ENCODE measurements at regions not wholly inside any gene's neighbourhood (a gene's known extent, or its start where the extent isn't known, plus 50 kb on each side); places are given as distances from the start of the nearest gene placed in this dataset.
"Not testable (repeated sequence)": the region's sequence is repeated elsewhere in the genome, so short reads cannot be mapped to it uniquely, and the experiment has no call there.

DNA sequence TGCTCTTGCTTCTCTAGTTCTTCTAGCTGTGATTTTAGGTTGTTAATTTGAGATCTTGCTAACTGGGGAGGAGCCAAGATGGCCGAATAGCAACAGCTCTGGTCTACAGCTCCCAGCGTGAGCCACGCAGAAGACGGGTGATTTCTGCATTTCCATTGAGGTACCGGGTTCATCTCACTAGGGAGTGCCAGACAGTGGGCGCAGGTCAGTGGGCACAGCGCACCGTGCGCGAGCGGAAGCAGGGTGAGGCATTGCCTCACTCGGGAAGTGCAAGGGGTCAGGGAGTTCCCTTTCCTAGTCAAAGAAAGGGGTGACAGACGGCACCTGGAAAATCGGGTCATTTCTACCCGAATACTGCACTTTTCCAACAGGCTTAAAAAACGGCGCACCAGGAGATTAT lies 256.6 kb upstream of the PELI2 start:
- H3K36me3 ChIP-seq (ENCODE audit: insufficient read depth, low read length); H3K9ac ChIP-seq (ENCODE audit: low read depth, low read length); H3K4me1 ChIP-seq (ENCODE audit: insufficient read depth, low read length): not testable (repeated sequence)
- H3K9me3 ChIP-seq (ENCODE audit: control insufficient read depth, insufficient read depth, low read length): peaks cover 12% of the 10 kb centered on the region

DNA sequence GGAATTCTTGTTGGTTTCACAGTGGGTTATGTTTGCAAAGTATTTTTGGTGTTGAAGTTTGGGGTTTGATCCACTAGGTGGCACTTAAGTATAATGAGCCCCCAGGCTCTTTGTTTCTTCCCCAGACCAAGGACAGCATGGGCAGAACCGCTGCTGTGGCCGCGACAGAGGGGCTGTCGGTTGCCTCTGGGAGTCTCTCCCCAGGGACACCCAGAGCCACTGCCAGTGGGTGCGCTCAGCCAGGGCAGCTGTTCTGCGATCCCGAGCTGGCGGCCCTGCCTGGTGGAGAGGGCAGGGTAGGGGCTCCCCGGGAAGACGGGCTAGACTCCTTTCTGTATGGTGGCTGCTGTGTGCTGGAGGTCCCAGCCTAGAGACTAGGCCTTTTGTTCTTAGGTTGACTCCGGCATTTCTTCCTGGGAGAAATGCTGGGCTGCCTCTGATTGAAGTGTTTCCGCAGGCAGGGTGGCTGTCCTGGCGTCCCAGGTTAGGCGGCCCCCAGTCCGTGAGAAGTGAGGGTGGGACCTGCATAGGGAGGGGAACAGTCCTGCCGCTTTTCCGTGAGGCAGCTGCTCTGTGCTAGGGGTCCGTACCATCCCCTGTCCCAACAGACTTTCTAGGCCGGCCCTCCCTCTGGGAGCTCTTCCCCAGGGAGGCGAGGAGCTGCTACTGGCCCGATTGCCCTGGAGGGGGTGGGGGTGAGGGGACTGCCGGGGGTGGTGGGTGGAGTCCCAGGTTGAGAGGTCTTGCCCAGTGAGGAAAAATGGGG lies 253.1 kb upstream of the PELI2 start:
- Histone ChIP-seq H3K36me3 (ENCODE audit: insufficient read depth, low read length) (no peaks in the 10 kb centered on the region), H3K4me1 (ENCODE audit: insufficient read depth, low read length) (no peaks in the 10 kb centered on the region), H3K9me3 (ENCODE audit: control insufficient read depth, insufficient read depth, low read length) (peaks cover 11% of the 10 kb centered on the region), H3K9ac (ENCODE audit: low read depth, low read length) (peak overlapping the region; percentile 18; the same call in 1 of the 2 replicates)

DNA sequence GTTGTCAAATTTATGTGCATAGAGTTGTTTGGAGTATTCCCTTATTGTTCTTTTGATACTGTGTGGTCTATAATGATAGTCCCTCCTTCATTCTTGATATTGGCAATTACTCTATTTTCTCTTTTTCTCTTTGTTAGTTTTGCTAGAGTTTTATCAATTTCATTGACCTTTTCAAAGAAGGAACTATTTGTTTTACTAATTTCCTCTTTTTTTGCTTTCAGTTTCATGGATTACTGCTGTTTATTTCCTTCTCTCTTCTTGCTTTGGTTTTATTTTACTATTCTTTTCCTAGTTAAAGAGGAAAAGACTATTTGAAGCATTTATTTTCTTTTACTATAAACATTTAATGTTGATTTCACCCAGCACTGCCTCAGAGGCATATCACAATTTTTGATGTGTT lies 250.9 kb upstream of the PELI2 start:
- no peaks in the 10 kb centered on the region for H3K36me3 ChIP-seq (ENCODE audit: insufficient read depth, low read length)
- no peaks in the 10 kb centered on the region for H3K4me1 ChIP-seq (ENCODE audit: insufficient read depth, low read length)
- no peak overlapping the region for H3K9ac ChIP-seq (ENCODE audit: low read depth, low read length)
- H3K9me3 ChIP-seq (ENCODE audit: control insufficient read depth, insufficient read depth, low read length): peaks cover 5% of the 10 kb centered on the region

DNA sequence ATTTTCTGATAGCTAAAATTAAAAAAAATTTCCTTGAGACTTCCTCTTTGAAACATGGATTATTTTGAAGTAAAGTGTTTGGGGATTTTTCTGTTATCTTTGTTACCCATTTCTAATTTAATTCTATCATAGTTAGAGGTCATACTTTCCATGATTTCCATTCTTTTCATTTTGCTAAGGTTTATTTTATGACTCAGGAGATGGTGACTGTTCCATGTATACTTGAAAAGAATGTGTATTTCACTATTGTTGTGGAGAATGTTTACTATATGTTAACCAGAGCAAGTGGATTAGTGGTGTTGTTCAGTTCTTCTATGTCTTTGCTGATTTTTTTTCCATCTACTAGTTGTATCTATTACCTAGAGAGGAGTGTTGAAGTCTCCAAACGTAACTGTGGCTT lies 250.5 kb upstream of the PELI2 start:
- H3K4me1 ChIP-seq (ENCODE audit: insufficient read depth, low read length): no peaks in the 10 kb centered on the region

DNA sequence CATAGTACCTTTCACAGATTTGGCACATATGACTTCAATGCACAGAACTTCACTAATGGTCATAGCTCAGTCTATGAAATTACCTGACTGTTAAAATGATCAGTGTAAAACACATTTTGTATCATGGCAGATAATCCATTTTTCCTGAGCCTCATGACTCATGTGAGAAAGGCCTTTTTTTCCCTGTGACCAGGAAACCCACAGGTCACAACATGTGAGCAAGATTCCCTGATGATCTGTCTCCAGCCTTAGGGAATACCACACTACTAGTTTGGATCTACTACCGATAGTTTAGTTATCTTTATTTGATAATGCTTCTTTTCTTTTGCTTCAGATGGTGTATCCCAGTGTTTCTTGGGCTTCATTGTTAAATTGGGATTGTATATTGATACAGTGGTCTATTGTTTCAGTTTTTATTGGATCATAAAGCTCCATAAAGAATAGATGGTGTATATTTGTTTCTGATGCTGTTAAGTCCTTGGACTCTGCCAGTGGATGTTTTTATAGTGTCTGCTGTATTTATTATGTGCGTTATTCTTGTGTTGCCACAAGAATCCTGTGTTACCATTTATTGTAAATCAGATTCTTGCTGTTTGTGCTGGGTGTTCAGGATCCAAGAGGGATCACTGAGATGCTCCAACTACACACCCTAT lies 248.7 kb upstream of the PELI2 start:
- no peaks in the 10 kb centered on the region; the same call in 1 of the 2 replicates for H3K9me3 ChIP-seq (ENCODE audit: control insufficient read depth, insufficient read depth, low read length)
- no peaks in the 10 kb centered on the region for H3K36me3 ChIP-seq (ENCODE audit: insufficient read depth, low read length)
- H3K4me1 ChIP-seq (ENCODE audit: insufficient read depth, low read length): no peaks in the 10 kb centered on the region
- H3K9ac ChIP-seq (ENCODE audit: low read depth, low read length): no peak overlapping the region

More for the DNA sequence above, 250.5 kb upstream of the PELI2 start:
- H3K9ac ChIP-seq (ENCODE audit: low read depth, low read length): no peak overlapping the region
- H3K36me3 ChIP-seq (ENCODE audit: insufficient read depth, low read length): no peaks in the 10 kb centered on the region
- H3K9me3 ChIP-seq (ENCODE audit: control insufficient read depth, insufficient read depth, low read length): peaks cover 5% of the 10 kb centered on the region

DNA sequence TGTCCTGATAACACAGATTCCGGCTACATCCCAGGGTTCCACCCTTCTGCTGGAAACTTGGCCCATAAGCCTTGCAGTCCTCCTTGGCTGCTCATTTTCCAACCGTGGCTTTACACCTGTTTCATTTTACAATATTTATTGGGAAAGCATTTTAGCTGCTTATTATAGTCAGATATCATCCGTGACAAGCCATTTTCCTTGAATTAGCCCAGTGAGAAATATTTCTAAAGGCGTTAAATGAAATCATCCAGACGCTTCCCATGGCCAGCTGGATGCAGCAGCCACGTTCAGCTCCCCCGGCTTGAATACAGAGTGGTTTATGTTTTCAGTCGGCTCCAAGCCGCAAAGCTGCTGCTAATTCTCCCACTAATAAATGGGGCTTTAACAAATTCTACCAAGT lies 245.0 kb upstream of the PELI2 start:
- H3K9me3 ChIP-seq (ENCODE audit: control insufficient read depth, insufficient read depth, low read length): no peaks in the 10 kb centered on the region

DNA sequence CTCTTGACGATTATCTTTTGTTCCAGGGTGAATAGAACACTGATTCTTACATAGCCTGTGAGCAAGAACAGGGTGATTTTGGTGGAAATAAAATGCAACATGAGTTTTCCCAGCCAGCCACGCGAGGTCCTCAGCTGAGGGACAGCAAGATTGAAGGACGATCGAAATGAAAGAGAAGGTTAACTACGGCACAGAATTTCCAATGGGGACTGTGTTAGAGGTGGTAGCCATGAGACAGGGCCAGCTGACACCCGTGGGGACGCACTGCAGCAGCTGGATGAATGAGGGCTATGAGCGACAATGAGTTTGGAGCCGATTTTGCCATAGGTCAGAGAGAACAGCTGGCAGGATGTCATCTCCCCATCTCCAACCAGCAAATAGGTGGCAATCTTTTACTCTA lies 243.4 kb upstream of the PELI2 start:
- no peaks in the 10 kb centered on the region for H3K4me1 ChIP-seq (ENCODE audit: insufficient read depth, low read length)
- H3K9me3 ChIP-seq (ENCODE audit: control insufficient read depth, insufficient read depth, low read length): no peaks in the 10 kb centered on the region
- no peaks in the 10 kb centered on the region for H3K36me3 ChIP-seq (ENCODE audit: insufficient read depth, low read length)
- no peak overlapping the region for H3K9ac ChIP-seq (ENCODE audit: low read depth, low read length)

More for the DNA sequence above, 245.0 kb upstream of the PELI2 start:
- no peak overlapping the region for H3K9ac ChIP-seq (ENCODE audit: low read depth, low read length)
- no peaks in the 10 kb centered on the region for H3K4me1 ChIP-seq (ENCODE audit: insufficient read depth, low read length)
- no peaks in the 10 kb centered on the region for H3K36me3 ChIP-seq (ENCODE audit: insufficient read depth, low read length)

DNA sequence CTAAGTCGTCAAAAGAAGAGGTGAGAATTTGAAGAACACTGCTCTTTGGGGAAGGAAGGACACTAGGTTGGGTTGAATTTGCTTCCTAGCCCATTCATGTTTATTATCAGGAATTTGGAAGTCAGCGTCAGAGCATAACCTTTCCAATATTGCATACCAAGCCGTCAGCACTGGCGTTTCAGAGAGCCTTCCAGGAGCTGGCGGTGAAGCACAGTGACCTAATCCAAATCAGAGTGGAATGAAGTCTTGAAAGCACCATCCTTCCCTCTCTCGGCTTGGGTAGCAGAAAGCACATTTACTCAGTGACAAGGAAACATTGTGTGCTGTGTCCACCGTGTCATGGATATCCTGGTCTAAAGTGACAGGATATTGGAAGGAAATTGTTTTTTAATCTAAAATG lies 240.3 kb upstream of the PELI2 start:
- peaks cover 15% of the 10 kb centered on the region for H3K4me1 ChIP-seq (ENCODE audit: insufficient read depth, low read length)
- H3K36me3 ChIP-seq (ENCODE audit: insufficient read depth, low read length): no peaks in the 10 kb centered on the region
- no peaks in the 10 kb centered on the region for H3K9me3 ChIP-seq (ENCODE audit: control insufficient read depth, insufficient read depth, low read length)
- H3K9ac ChIP-seq (ENCODE audit: low read depth, low read length): no peak overlapping the region

DNA sequence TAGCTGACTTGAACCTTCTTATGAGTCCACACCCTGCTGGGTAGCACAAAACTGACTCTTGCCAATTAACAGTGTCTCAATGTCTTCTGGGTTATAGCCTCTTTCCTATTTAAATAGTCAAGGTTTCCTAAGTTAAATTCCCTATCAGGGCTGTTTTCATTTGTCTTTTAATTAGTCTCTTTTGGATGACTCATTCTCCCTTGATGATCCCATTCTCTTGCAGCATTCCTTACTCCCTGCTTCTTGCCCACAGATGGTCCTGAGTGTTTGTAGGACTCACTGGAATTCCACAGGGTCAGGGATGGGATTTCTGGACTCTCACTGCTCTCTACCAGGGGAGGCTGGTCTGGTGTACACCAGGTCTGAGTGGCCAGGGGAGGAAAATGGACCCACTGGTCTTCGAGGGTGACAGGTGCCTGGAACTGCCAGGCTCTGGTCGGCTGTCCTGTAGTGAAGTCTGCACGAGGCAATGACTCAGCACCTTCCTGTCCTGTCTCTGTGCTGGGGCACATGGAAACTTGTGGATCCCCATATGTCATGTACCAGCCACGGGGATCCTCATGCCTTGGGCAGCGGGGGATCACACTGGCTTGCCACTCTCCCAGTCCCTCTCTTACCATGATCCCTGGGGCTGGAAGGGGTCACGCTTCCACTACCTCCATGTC lies 236.5 kb upstream of the PELI2 start:
- Histone ChIP-seq H3K9ac (ENCODE audit: low read depth, low read length) (no peak overlapping the region), H3K4me1 (ENCODE audit: insufficient read depth, low read length) (peaks cover 18% of the 10 kb centered on the region), H3K36me3 (ENCODE audit: insufficient read depth, low read length) (no peaks in the 10 kb centered on the region), H3K9me3 (ENCODE audit: control insufficient read depth, insufficient read depth, low read length) (no peaks in the 10 kb centered on the region)

DNA sequence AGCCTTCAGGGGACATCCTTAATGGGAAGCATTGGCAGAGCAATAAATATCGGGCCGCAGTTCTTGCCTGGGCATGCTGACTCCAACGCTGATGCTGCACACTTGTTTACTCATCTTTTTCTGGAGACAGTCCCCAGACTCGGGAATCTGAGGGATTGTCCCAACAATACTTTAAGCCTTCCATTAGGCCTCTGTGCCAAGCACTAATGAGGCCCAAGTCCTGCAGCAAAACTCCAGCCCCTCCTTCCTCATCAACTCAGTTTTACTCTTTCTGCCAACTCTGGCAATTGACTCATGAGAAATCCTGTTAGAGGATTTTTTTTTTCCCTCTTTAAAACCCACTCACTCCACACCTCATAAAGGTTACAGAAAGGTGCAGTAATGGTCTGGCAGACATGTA lies 233.4 kb upstream of the PELI2 start:
- peaks cover 18% of the 10 kb centered on the region for H3K4me1 ChIP-seq (ENCODE audit: insufficient read depth, low read length)
- no peaks in the 10 kb centered on the region for H3K36me3 ChIP-seq (ENCODE audit: insufficient read depth, low read length)
- no peaks in the 10 kb centered on the region for H3K9me3 ChIP-seq (ENCODE audit: control insufficient read depth, insufficient read depth, low read length)
- no peak overlapping the region for H3K9ac ChIP-seq (ENCODE audit: low read depth, low read length)

DNA sequence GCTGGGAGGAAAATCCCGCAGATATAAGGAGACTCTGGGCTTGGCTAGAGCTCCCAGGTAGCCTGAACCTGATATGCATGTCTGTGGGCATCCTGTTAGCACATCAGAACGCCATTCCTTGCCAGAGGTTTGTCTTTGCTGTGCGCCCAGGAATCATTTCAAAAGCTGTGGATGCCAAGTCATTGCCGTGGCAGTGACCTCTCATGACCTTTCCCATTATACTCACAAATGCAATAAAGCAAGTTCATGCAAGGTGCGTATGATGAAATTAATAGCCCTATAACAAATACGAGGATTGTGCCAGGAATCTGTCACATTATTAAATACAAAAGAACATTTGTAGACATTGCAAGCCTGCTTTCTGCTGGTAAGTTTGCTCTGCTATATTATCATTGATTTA lies 229.1 kb upstream of the PELI2 start:
- Histone ChIP-seq H3K9ac (ENCODE audit: low read depth, low read length) (no peak overlapping the region), H3K4me1 (ENCODE audit: insufficient read depth, low read length) (peaks cover 24% of the 10 kb centered on the region), H3K36me3 (ENCODE audit: insufficient read depth, low read length) (no peaks in the 10 kb centered on the region), H3K9me3 (ENCODE audit: control insufficient read depth, insufficient read depth, low read length) (no peaks in the 10 kb centered on the region)

DNA sequence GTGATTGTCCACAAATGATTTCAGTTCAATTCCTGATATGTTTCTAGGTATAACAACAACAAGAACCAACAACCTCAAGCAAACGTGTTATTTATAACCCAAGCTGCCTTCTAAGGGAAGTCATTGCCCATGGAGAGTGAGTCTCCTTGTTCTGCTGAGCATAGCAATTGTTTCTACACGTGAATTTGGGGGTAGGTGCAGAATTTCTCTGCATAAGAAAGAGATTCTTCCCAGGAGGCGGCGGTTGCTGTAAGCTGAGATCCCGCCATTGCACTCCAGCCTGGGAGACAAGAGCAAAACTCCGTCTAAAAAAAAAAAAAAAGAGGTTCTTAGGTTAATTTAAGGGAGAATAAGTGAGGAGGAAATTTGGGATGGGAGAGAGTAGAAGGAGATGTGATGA lies 226.5 kb upstream of the PELI2 start:
- Histone ChIP-seq H3K36me3 (ENCODE audit: insufficient read depth, low read length) (no peaks in the 10 kb centered on the region), H3K9ac (ENCODE audit: low read depth, low read length) (no peak overlapping the region), H3K4me1 (ENCODE audit: insufficient read depth, low read length) (peaks cover 24% of the 10 kb centered on the region), H3K9me3 (ENCODE audit: control insufficient read depth, insufficient read depth, low read length) (no peaks in the 10 kb centered on the region)

DNA sequence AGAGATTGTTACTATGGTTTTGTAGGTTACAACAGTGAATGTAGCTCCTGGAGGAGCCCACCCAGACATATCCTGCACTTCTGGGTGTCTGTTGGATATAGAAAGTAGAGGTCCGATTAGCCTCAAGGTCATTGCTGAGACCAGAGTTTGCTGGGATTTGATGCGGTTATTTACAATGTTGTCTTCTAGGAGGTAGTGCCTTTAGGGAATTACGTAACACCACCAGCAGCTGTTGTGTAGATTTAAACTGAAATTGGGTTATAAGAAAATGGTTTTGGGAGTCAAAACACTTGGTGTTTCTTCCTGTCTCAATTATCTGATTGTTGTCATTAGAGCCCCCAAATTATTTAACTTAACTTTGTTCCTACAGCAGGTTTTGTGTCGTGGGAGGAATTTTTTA lies 225.3 kb upstream of the PELI2 start:
- Histone ChIP-seq H3K4me1 (ENCODE audit: insufficient read depth, low read length) (peaks cover 24% of the 10 kb centered on the region), H3K36me3 (ENCODE audit: insufficient read depth, low read length) (no peaks in the 10 kb centered on the region), H3K9me3 (ENCODE audit: control insufficient read depth, insufficient read depth, low read length) (no peaks in the 10 kb centered on the region), H3K9ac (ENCODE audit: low read depth, low read length) (no peak overlapping the region)

DNA sequence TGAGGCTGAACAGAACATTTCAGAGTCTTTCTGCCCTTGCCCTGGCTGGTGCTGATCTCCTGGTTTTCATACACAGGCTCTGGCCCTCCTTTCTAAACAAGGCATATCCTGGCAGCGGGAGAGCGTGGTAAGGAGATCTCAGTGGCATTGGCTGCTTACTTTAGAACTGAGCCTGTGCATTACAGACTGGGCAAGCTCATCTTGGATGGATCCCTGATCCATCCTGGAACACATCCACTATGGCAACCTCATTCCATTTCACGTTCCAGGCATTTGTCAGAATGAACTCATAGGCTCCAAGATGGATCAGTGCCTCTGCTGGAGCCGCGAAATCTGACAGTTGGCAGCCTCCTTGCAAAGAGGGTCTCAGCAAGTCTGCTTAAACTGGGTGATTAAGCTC lies 224.5 kb upstream of the PELI2 start:
- no peaks in the 10 kb centered on the region for H3K36me3 ChIP-seq (ENCODE audit: insufficient read depth, low read length)
- H3K4me1 ChIP-seq (ENCODE audit: insufficient read depth, low read length): peaks cover 24% of the 10 kb centered on the region
- no peaks in the 10 kb centered on the region for H3K9me3 ChIP-seq (ENCODE audit: control insufficient read depth, insufficient read depth, low read length)
- H3K9ac ChIP-seq (ENCODE audit: low read depth, low read length): no peak overlapping the region

DNA sequence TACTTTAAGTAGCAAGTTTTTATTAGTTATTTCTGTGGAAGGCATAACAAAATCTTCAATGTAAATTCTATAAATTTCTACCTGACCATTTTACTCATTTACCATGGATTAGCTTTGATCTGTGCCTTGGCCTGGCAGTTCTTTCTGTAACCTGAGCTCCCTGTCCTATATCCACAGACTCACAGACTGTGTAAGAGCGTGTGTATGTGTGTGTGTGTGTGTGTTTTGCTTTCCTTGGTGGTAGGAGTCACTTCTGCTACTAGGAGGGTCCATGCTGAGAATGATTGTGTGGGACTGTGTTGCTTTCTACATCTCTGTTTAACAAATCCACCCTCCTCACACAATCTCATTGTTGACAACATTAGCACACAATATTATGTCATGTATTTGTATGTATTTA lies 221.2 kb upstream of the PELI2 start:
- H3K4me1 ChIP-seq (ENCODE audit: insufficient read depth, low read length): peaks cover 14% of the 10 kb centered on the region
- no peak overlapping the region for H3K9ac ChIP-seq (ENCODE audit: low read depth, low read length)
- H3K9me3 ChIP-seq (ENCODE audit: control insufficient read depth, insufficient read depth, low read length): no peaks in the 10 kb centered on the region
- no peaks in the 10 kb centered on the region for H3K36me3 ChIP-seq (ENCODE audit: insufficient read depth, low read length)

Measured in ES-I3 (cell line).